ENCODE measurements at regions not wholly inside any gene's neighbourhood (a gene's known extent, or its start where the extent isn't known, plus 50 kb on each side); places are given as distances from the start of the nearest gene placed in this dataset.

DNA sequence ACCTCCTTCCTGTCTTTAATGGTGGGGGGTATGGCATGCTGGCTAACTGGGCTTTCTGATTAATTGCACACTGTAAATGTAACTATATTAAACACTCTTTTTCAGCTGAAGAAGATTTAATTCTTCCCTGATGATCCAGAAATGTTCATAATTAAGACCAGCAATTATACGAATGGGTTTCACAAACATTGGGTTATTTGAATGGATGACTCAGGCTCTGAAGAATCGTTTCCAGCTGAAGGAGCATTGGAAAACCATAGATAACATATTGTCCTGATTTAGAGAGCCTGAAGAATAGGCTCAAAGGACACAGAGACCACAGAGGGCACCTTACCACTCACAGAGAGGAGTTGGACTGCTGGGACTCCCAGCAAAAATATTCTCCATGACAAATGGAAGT is 130.7 kb upstream of the SSTR4 start:
- no peak for TF ChIP-seq CTCF (IDR thresholded peaks at IDR 0.05)
- peaks cover 0 to 7% of the 10 kb centered on the region in 2 donors for H3K9me3 ChIP-seq
- no peaks in the 10 kb centered on the region for H3K27me3 ChIP-seq
- H3K36me3 ChIP-seq = no peaks in the 10 kb centered on the region
- no peak overlapping the region for H3K27ac ChIP-seq
- intact Hi-C loops (cut with DNase I) = no loop called here
- H3K4me1 ChIP-seq = no peaks in the 10 kb centered on the region
- no peak for DNase-seq (ENCODE audit: low spot score in 2 of 2)
- no peak overlapping the region for H3K4me3 ChIP-seq

DNA sequence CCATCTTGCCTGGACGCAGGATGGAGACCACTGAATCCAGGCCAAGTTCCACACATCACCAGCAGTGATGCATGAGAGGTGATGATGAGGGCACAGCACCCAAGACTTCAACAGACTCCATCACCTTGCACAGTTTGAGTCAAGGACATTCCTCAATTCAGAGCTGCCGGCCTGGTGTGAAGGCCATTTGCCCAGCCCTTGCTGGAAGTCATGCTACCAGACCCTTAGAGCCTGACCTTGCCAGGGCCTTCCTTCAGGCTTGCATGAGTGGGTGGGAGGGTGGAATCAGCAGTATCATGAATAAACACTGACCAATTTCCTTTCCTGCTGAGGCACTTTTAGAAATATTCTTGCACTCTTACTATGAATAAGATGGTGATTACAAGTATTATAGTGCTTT is 130.2 kb upstream of the SSTR4 start:
- H3K9me3 ChIP-seq = peaks cover 0 to 7% of the 10 kb centered on the region in 2 donors
- DNase-seq (ENCODE audit: low spot score in 2 of 2) = no peak
- intact Hi-C loops (cut with DNase I) = no loop called here
- no peak overlapping the region for H3K27ac ChIP-seq
- H3K4me1 ChIP-seq = no peaks in the 10 kb centered on the region
- H3K36me3 ChIP-seq = no peaks in the 10 kb centered on the region
- TF ChIP-seq CTCF (IDR thresholded peaks at IDR 0.05) = no peak
- H3K27me3 ChIP-seq = no peaks in the 10 kb centered on the region
- H3K4me3 ChIP-seq = no peak overlapping the region

DNA sequence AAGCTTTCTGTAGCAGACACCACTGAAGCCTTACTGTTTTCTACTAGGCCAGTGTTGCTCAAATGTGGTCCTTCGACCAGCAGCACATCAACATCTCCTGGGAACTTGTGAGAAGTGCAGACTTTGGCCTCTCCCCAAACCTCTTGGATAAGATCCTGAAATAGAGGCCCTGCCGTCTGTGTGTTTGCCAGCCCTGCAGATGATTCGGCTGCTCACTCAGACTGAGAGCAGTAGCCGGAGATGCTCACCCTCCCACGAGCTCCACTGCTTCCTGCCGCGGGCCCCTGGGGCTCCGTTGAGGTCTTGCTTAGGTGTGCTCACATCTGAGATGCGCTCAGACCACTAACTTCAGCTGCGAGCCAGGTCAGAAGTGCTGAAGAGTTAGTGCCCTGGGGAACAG is 129.5 kb upstream of the SSTR4 start:
- Histone ChIP-seq H3K9me3 (peaks cover 0 to 7% of the 10 kb centered on the region in 2 donors), H3K27me3 (no peaks in the 10 kb centered on the region), H3K27ac (no peak overlapping the region), H3K4me1 (no peaks in the 10 kb centered on the region), H3K4me3 (no peak overlapping the region), H3K36me3 (no peaks in the 10 kb centered on the region)
- TF ChIP-seq CTCF (IDR thresholded peaks at IDR 0.05) = no peak
- intact Hi-C loops (cut with DNase I) = no loop called here
- no peak for DNase-seq (ENCODE audit: low spot score in 2 of 2)

GRCh38 chr20:22908437-22908836 is 126.7 kb upstream of the SSTR4 start:
- Histone ChIP-seq H3K4me1 (no peaks in the 10 kb centered on the region), H3K9me3 (no peaks in the 10 kb centered on the region), H3K4me3 (no peak overlapping the region), H3K27me3 (no peaks in the 10 kb centered on the region), H3K36me3 (no peaks in the 10 kb centered on the region), H3K27ac (no peak overlapping the region)
- no peak for DNase-seq (ENCODE audit: low spot score in 2 of 2)
- no peak for TF ChIP-seq CTCF (IDR thresholded peaks at IDR 0.05)
- intact Hi-C loops (cut with DNase I) = no loop called here

GRCh38 chr20:22908944-22909343 is 126.2 kb upstream of the SSTR4 start:
- no peak for DNase-seq (ENCODE audit: low spot score in 2 of 2)
- H3K27me3 ChIP-seq = no peaks in the 10 kb centered on the region
- H3K27ac ChIP-seq = no peak overlapping the region
- no peak for TF ChIP-seq CTCF (IDR thresholded peaks at IDR 0.05)
- H3K9me3 ChIP-seq = no peaks in the 10 kb centered on the region
- intact Hi-C loops (cut with DNase I) = no loop called here
- no peaks in the 10 kb centered on the region for H3K36me3 ChIP-seq
- H3K4me3 ChIP-seq = no peak overlapping the region
- no peaks in the 10 kb centered on the region for H3K4me1 ChIP-seq

DNA sequence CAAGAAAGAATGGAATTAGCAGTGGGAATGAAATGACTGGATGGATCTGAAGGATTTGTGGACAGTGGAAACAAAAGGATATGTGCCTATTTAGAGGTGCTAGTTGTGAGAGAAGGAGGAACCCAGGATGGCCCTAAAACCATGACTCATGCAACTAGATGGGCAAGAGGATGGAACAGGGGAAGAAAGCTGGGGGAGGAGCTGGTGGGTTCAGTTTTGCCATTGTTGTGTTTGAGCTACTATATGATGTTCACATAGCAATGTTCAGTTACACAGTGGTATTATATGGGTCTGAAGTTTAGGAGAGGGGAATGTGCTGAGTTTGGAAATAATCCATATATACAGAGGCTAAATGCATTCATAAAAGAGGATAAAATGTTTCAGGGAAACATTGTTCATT is 125.7 kb upstream of the SSTR4 start:
- intact Hi-C loops (cut with DNase I) = no loop called here

More for the DNA sequence above, 125.7 kb upstream of the SSTR4 start:
- no peak for TF ChIP-seq CTCF (IDR thresholded peaks at IDR 0.05)
- Histone ChIP-seq H3K27me3 (no peaks in the 10 kb centered on the region), H3K4me1 (no peaks in the 10 kb centered on the region), H3K27ac (no peak overlapping the region), H3K9me3 (no peaks in the 10 kb centered on the region), H3K4me3 (no peak overlapping the region), H3K36me3 (no peaks in the 10 kb centered on the region)
- DNase-seq (ENCODE audit: low spot score in 2 of 2) = no peak
